Stimulated activated naive CD8-positive, alpha-beta T cell treated with anti-CD3 and anti-CD28 coated beads, Interleukin-15, amount 100 ng/mL, for 72 hours (primary cell): ENCODE measurements at regions not wholly inside any gene's neighbourhood (a gene's known extent, or its start where the extent isn't known, plus 50 kb on each side); places are given as distances from the start of the nearest gene placed in this dataset.

Experiments used
- ATAC-seq: fragments of 150-1000 bp; cut with Tn5 transposase; 2 replicates; pipeline ENCODE4 v1.10.0; 2021; ENCODE audit warnings: mild to moderate bottlenecking, moderate library complexity
- DNase-seq, 2 donors: peaks; one replicate each; pipeline ENCODE4 v3.0.0; 2021 to 2022
- H3K27ac Mint-ChIP-seq, 2 donors: one replicate each; pipeline ENCODE4 v1.8.0; 2022; ENCODE audit warnings: mild to moderate bottlenecking in 2 of 2, mixed read lengths in 2 of 2, moderate library complexity in 2 of 2
- H3K27me3 Mint-ChIP-seq: one replicate; pipeline ENCODE4 v1.8.0; 2022; ENCODE audit warnings: mixed read lengths
- H3K4me1 Mint-ChIP-seq: one replicate; pipeline ENCODE4 v1.8.0; 2022; ENCODE audit warnings: mild to moderate bottlenecking, mixed read lengths
- H3K4me3 Mint-ChIP-seq, 2 donors: one replicate each; pipeline ENCODE4 v1.8.0; 2022; ENCODE audit warnings: mild to moderate bottlenecking in 2 of 2, mixed read lengths in 2 of 2, moderate library complexity in 1 of 2
- H3K9me3 Mint-ChIP-seq, 2 donors: one replicate each; pipeline ENCODE4 v1.8.0; 2022; ENCODE audit warnings: mixed read lengths in 2 of 2

GRCh38 chr5:124136609-124137008 lies 609.8 kb downstream of the ZNF608 start:
- no peak overlapping the region for H3K4me3 Mint-ChIP-seq
- H3K27ac Mint-ChIP-seq: no peak overlapping the region
- peaks cover 2 to 10% of the 10 kb centered on the region in 2 donors for H3K9me3 Mint-ChIP-seq
- DNase-seq: no peak
- H3K27me3 Mint-ChIP-seq: no peaks in the 10 kb centered on the region
- no peaks in the 10 kb centered on the region for H3K4me1 Mint-ChIP-seq
- no peak for ATAC-seq

- no peak for ATAC-seq
- no peak for DNase-seq
- Mint-ChIP-seq H3K27ac (no peak overlapping the region), H3K27me3 (no peaks in the 10 kb centered on the region), H3K9me3 (peaks cover 0 to 8% of the 10 kb centered on the region in 2 donors), H3K4me3 (no peak overlapping the region), H3K4me1 (no peaks in the 10 kb centered on the region)
Observed at GRCh38 chr5:124134941-124135340, 611.5 kb downstream of the ZNF608 start.

GRCh38 chr5:124133406-124133805 lies 613.0 kb downstream of the ZNF608 start:
- Mint-ChIP-seq H3K27ac (no peak overlapping the region), H3K9me3 (peaks cover 0 to 3% of the 10 kb centered on the region in 2 donors), H3K27me3 (no peaks in the 10 kb centered on the region), H3K4me1 (no peaks in the 10 kb centered on the region), H3K4me3 (no peak overlapping the region)
- ATAC-seq: no peak
- DNase-seq: no peak

GRCh38 chr5:124132843-124133242 lies 613.6 kb downstream of the ZNF608 start:
- Mint-ChIP-seq H3K4me1 (no peaks in the 10 kb centered on the region), H3K27me3 (no peaks in the 10 kb centered on the region), H3K4me3 (no peak overlapping the region), H3K27ac (no peak overlapping the region), H3K9me3 (no peaks in the 10 kb centered on the region)
- ATAC-seq: no peak
- no peak for DNase-seq

GRCh38 chr5:124131466-124131865 lies 615.0 kb downstream of the ZNF608 start:
- Mint-ChIP-seq H3K4me1 (no peaks in the 10 kb centered on the region), H3K27ac (no peak overlapping the region), H3K4me3 (no peak overlapping the region), H3K27me3 (no peaks in the 10 kb centered on the region), H3K9me3 (no peaks in the 10 kb centered on the region)
- no peak for ATAC-seq
- no peak for DNase-seq

- H3K27ac Mint-ChIP-seq: no peak overlapping the region
- no peak overlapping the region for H3K4me3 Mint-ChIP-seq
- no peak for ATAC-seq
- DNase-seq: no peak
- H3K9me3 Mint-ChIP-seq: no peaks in the 10 kb centered on the region
- H3K27me3 Mint-ChIP-seq: no peaks in the 10 kb centered on the region
- no peaks in the 10 kb centered on the region for H3K4me1 Mint-ChIP-seq
Observed at GRCh38 chr5:124130816-124131215, 615.6 kb downstream of the ZNF608 start.

GRCh38 chr5:124128867-124129266 lies 616.9 kb downstream of the CSNK1G3 start:
- DNase-seq (no peak), ATAC-seq (no peak)
- Mint-ChIP-seq H3K4me1 (no peaks in the 10 kb centered on the region), H3K27me3 (no peaks in the 10 kb centered on the region), H3K9me3 (no peaks in the 10 kb centered on the region), H3K4me3 (no peak overlapping the region), H3K27ac (no peak overlapping the region)

- ATAC-seq: no peak
- Mint-ChIP-seq H3K9me3 (no peaks in the 10 kb centered on the region), H3K27me3 (no peaks in the 10 kb centered on the region), H3K4me3 (no peak overlapping the region), H3K27ac (no peak overlapping the region), H3K4me1 (no peaks in the 10 kb centered on the region)
- no peak for DNase-seq
Observed at GRCh38 chr5:124126504-124127217, 614.7 kb downstream of the CSNK1G3 start.

GRCh38 chr5:124124711-124125229 lies 612.8 kb downstream of the CSNK1G3 start:
- H3K9me3 Mint-ChIP-seq: peaks cover 0 to 8% of the 10 kb centered on the region in 2 donors
- H3K4me3 Mint-ChIP-seq: no peak overlapping the region
- ATAC-seq: no peak
- no peak overlapping the region for H3K27ac Mint-ChIP-seq
- no peaks in the 10 kb centered on the region for H3K27me3 Mint-ChIP-seq
- H3K4me1 Mint-ChIP-seq: no peaks in the 10 kb centered on the region
- no peak for DNase-seq

GRCh38 chr5:124121198-124121597 lies 609.2 kb downstream of the CSNK1G3 start:
- ATAC-seq: no peak
- H3K4me1 Mint-ChIP-seq: no peaks in the 10 kb centered on the region

GRCh38 chr5:124114911-124115310 lies 602.9 kb downstream of the CSNK1G3 start:
- Mint-ChIP-seq H3K27me3 (no peaks in the 10 kb centered on the region), H3K27ac (no peak overlapping the region), H3K4me3 (no peak overlapping the region), H3K9me3 (peaks cover 0 to 4% of the 10 kb centered on the region in 2 donors), H3K4me1 (no peaks in the 10 kb centered on the region)
- DNase-seq: no peak
- ATAC-seq: no peak

More at GRCh38 chr5:124121198-124121597, 609.2 kb downstream of the CSNK1G3 start:
- DNase-seq: no peak
- H3K27ac Mint-ChIP-seq: no peak overlapping the region
- H3K4me3 Mint-ChIP-seq: no peak overlapping the region
- no peaks in the 10 kb centered on the region for H3K27me3 Mint-ChIP-seq
- peaks cover 0 to 11% of the 10 kb centered on the region in 2 donors for H3K9me3 Mint-ChIP-seq

- Mint-ChIP-seq H3K9me3 (peaks cover 0 to 8% of the 10 kb centered on the region in 2 donors), H3K4me1 (no peaks in the 10 kb centered on the region), H3K27ac (no peak overlapping the region), H3K4me3 (no peak overlapping the region), H3K27me3 (no peaks in the 10 kb centered on the region)
- no peak for DNase-seq
- ATAC-seq: no peak
Observed at GRCh38 chr5:124111886-124112285, 599.9 kb downstream of the CSNK1G3 start.

- no peak overlapping the region for H3K27ac Mint-ChIP-seq
- no peaks in the 10 kb centered on the region for H3K27me3 Mint-ChIP-seq
- H3K4me1 Mint-ChIP-seq: no peaks in the 10 kb centered on the region
- H3K9me3 Mint-ChIP-seq: peaks cover 0 to 8% of the 10 kb centered on the region in 2 donors
- DNase-seq (no peak), ATAC-seq (no peak)
- no peak overlapping the region for H3K4me3 Mint-ChIP-seq
Observed at GRCh38 chr5:124110942-124111341, 599.0 kb downstream of the CSNK1G3 start.

GRCh38 chr5:124105326-124105725 lies 593.3 kb downstream of the CSNK1G3 start:
- no peak overlapping the region for H3K27ac Mint-ChIP-seq
- ATAC-seq (no peak), DNase-seq (no peak)
- peaks cover 7 to 8% of the 10 kb centered on the region in 2 donors for H3K9me3 Mint-ChIP-seq
- no peaks in the 10 kb centered on the region for H3K27me3 Mint-ChIP-seq
- H3K4me1 Mint-ChIP-seq: no peaks in the 10 kb centered on the region
- no peak overlapping the region for H3K4me3 Mint-ChIP-seq

- H3K9me3 Mint-ChIP-seq: peaks cover 7 to 8% of the 10 kb centered on the region in 2 donors
- no peaks in the 10 kb centered on the region for H3K27me3 Mint-ChIP-seq
- H3K27ac Mint-ChIP-seq: no peak overlapping the region
Observed at GRCh38 chr5:124104821-124105220, 592.8 kb downstream of the CSNK1G3 start.

GRCh38 chr5:124104344-124104743 lies 592.4 kb downstream of the CSNK1G3 start:
- Mint-ChIP-seq H3K4me3 (no peak overlapping the region), H3K9me3 (peaks cover 7 to 8% of the 10 kb centered on the region in 2 donors), H3K4me1 (no peaks in the 10 kb centered on the region), H3K27me3 (no peaks in the 10 kb centered on the region), H3K27ac (no peak overlapping the region)
- ATAC-seq (no peak), DNase-seq (no peak)

More at GRCh38 chr5:124104821-124105220, 592.8 kb downstream of the CSNK1G3 start:
- DNase-seq: no peak
- Mint-ChIP-seq H3K4me3 (no peak overlapping the region), H3K4me1 (no peaks in the 10 kb centered on the region)
- ATAC-seq: no peak

GRCh38 chr5:124103671-124104070 lies 591.7 kb downstream of the CSNK1G3 start:
- ATAC-seq (no peak), DNase-seq (no peak)
- H3K4me1 Mint-ChIP-seq: no peaks in the 10 kb centered on the region
- H3K27ac Mint-ChIP-seq: no peak overlapping the region
- H3K4me3 Mint-ChIP-seq: no peak overlapping the region
- no peaks in the 10 kb centered on the region for H3K27me3 Mint-ChIP-seq
- H3K9me3 Mint-ChIP-seq: peaks cover 7 to 8% of the 10 kb centered on the region in 2 donors
